HG03064 (cell line): ENCODE measurements at regions not wholly inside any gene's neighbourhood (a gene's known extent, or its start where the extent isn't known, plus 50 kb on each side); places are given as distances from the start of the nearest gene placed in this dataset.
"Not testable (repeated sequence)": the region's sequence is repeated elsewhere in the genome, so short reads cannot be mapped to it uniquely, and the experiment has no call there.

Source experiments
- ATAC-seq: cut with Tn5 transposase; IDR thresholded peaks from one replicate; pipeline ENCODE4 v1.9.1; 2021; ENCODE audit warnings: low read depth; ENCODE audit not compliant: unreplicated experiment

GRCh38 chr7:20839196-20839735 is 52.6 kb upstream of the SP8 start:
- no peak for ATAC-seq

GRCh38 chr7:20839987-20840386 is 53.3 kb upstream of the SP8 start:
- no peak for ATAC-seq

- ATAC-seq = no peak
Measured at GRCh38 chr7:20846791-20847190, 60.1 kb upstream of the SP8 start.

GRCh38 chr7:20858951-20859350 is 72.3 kb upstream of the SP8 start:
- ATAC-seq = no peak

- ATAC-seq = no peak
Measured at GRCh38 chr7:20861468-20861867, 74.8 kb upstream of the SP8 start.

GRCh38 chr7:20862554-20862953 is 75.9 kb upstream of the SP8 start:
- no peak for ATAC-seq

- no peak for ATAC-seq
Measured at GRCh38 chr7:20864221-20864620, 77.5 kb upstream of the SP8 start.

- ATAC-seq = no peak
Measured at GRCh38 chr7:20865684-20866083, 79.0 kb upstream of the SP8 start.

GRCh38 chr7:20870977-20871376 is 84.3 kb upstream of the SP8 start:
- ATAC-seq = no peak

GRCh38 chr7:20892776-20893175 is 106.1 kb upstream of the SP8 start:
- ATAC-seq = no peak

GRCh38 chr7:20894806-20895205 is 108.1 kb upstream of the SP8 start:
- no peak for ATAC-seq

GRCh38 chr7:20895563-20895962 is 108.9 kb upstream of the SP8 start:
- ATAC-seq = no peak

- no peak for ATAC-seq
Measured at GRCh38 chr7:20896996-20897395, 110.3 kb upstream of the SP8 start.

- no peak for ATAC-seq
Measured at GRCh38 chr7:20906801-20907453, 120.2 kb upstream of the SP8 start.

GRCh38 chr7:20911081-20911480 is 124.4 kb upstream of the SP8 start:
- no peak for ATAC-seq

GRCh38 chr7:20913853-20914252 is 127.2 kb upstream of the SP8 start:
- ATAC-seq = no peak

- no peak for ATAC-seq
Measured at GRCh38 chr7:20916311-20916710, 129.6 kb upstream of the SP8 start.

- no peak for ATAC-seq
Measured at GRCh38 chr7:20917603-20918002, 130.9 kb upstream of the SP8 start.

- ATAC-seq = no peak
Measured at GRCh38 chr7:20918156-20918555, 131.5 kb upstream of the SP8 start.

GRCh38 chr7:20927178-20927577 is 140.5 kb upstream of the SP8 start:
- ATAC-seq = not testable (repeated sequence)

GRCh38 chr7:20927976-20928375 is 141.3 kb upstream of the SP8 start:
- no peak for ATAC-seq

- ATAC-seq = no peak
Measured at GRCh38 chr7:20929199-20929598, 142.5 kb upstream of the SP8 start.

GRCh38 chr7:20931739-20932138 is 145.1 kb upstream of the SP8 start:
- no peak for ATAC-seq
